HepG2 (cell line): ENCODE measurements at regions not wholly inside any gene's neighbourhood (a gene's known extent, or its start where the extent isn't known, plus 50 kb on each side); places are given as distances from the start of the nearest gene placed in this dataset.

Experiments
- ATAC-seq: fragments of 200-7000 bp; cut with Tn5 transposase; 3 replicates; pipeline ENCODE4 v1.9.1; 2020; ENCODE audit warnings: mild to moderate bottlenecking, moderate library complexity
- BruUV-seq: library from RNA; stranded (reverse); fragments of 400-500 nt; replicated peaks from 2 replicates; lab custom pipeline; 2021; lab: Mats Ljungman, UMichigan
- CTCF ChIA-PET: fragments of 300-600 bp; formaldehyde crosslinking; extraction: SDS; loops from one replicate; lab custom pipeline; 2021; ENCODE audit warnings: low total read pairs, inconsistent platforms, low intra/inter-chr PET ratio; lab: Yijun Ruan, JAX
- POLR2A ChIA-PET: fragments of 350-600 bp; sonication (Branson Sonifier 250); formaldehyde crosslinking; loops from one replicate; lab custom pipeline; 2020; ENCODE audit warnings: antibody characterized with exemption, inconsistent platforms; lab: Yijun Ruan, JAX
- DNase-seq: peaks from one replicate; pipeline ENCODE4 v3.0.0-alpha.2; 2015; ENCODE audit warnings: low spot score
- FAIRE-seq: peaks from 3 replicates; lab custom pipeline; 2011; peaks lifted over from hg19 to GRCh38; lab: Jason Lieb, UNC
- H2AFZ ChIP-seq: one replicate; pipeline ENCODE4 v1.6.1; 2011; ENCODE audit warnings: low read length, inconsistent platforms
- H3K27ac ChIP-seq: fragments of 300-600 bp; 3 replicates; pipeline ENCODE4 v1.8.0; 2011; ENCODE audit warnings: mixed run types, mild to moderate bottlenecking, mixed read lengths, low read length, inconsistent platforms; ENCODE audit not compliant: insufficient read depth; ENCODE audit errors: extremely low read length
- H3K27me3 ChIP-seq, 2 experiments: fragments of 200-600 bp in 1 of 2; 2 replicates in 1 of 2; 3 replicates in 1 of 2; pipeline versions ENCODE4 v1.6.0 to v1.8.0; 2011; ENCODE audit warnings: low read length in 2 of 2, mild to moderate bottlenecking in 2 of 2, moderate library complexity in 2 of 2, inconsistent platforms in 1 of 2; ENCODE audit not compliant: insufficient read depth in 2 of 2, control insufficient read depth in 1 of 2
- H3K36me3 ChIP-seq, 2 experiments: fragments of 200-600 bp in 1 of 2; replicated peaks in 1 of 2; 2 replicates in 1 of 2; 3 replicates in 1 of 2; pipeline versions ENCODE4 v1.5.1 to v1.8.0; 2011; ENCODE audit warnings: low read length in 2 of 2, inconsistent platforms in 1 of 2; ENCODE audit not compliant: insufficient read depth in 2 of 2, control insufficient read depth in 1 of 2
- H3K4me1 ChIP-seq: 2 replicates; pipeline ENCODE4 v1.5.1; 2012; ENCODE audit warnings: low read length, inconsistent platforms; ENCODE audit not compliant: insufficient read depth
- H3K4me2 ChIP-seq: 2 replicates; pipeline ENCODE4 v1.6.0; 2011; ENCODE audit warnings: low read depth, low read length, inconsistent platforms
- H3K4me3 ChIP-seq, 3 experiments: fragments of 200-600 bp in 1 of 3; sonication (generic), shearing (Covaris generic) in 1 of 3; replicated peaks in 1 of 3; 2 replicates each; pipeline ENCODE4 v1.5.1; 2011 to 2016; ENCODE audit warnings: low read length in 3 of 3, inconsistent platforms in 2 of 3, low read depth in 2 of 3, mild to moderate bottlenecking in 2 of 3, control low read depth in 1 of 3, mixed read lengths in 1 of 3; ENCODE audit not compliant: insufficient read depth in 1 of 3
- H3K79me2 ChIP-seq: one replicate; pipeline ENCODE4 v1.6.1; 2011; ENCODE audit warnings: low read length, inconsistent platforms; ENCODE audit not compliant: insufficient read depth
- H3K9ac ChIP-seq: 2 replicates; pipeline ENCODE4 v1.6.0; 2011; ENCODE audit warnings: mild to moderate bottlenecking, low read depth, low read length, inconsistent platforms; ENCODE audit not compliant: insufficient read depth
- H3K9me3 ChIP-seq: 2 replicates; pipeline ENCODE4 v1.5.1; 2012; ENCODE audit warnings: mild to moderate bottlenecking, low read length
- H4K20me1 ChIP-seq: 2 replicates; pipeline ENCODE4 v1.6.0; 2011; ENCODE audit warnings: inconsistent platforms, mild to moderate bottlenecking, low read length, moderate library complexity; ENCODE audit not compliant: insufficient read depth
- ARID5B ChIP-seq: IDR thresholded peaks from 2 replicates; pipeline ENCODE4 v1.4.0; 2020; ENCODE audit warnings: mild to moderate bottlenecking, missing genetic modification reagents
- CHD4 ChIP-seq: fragments of 200-600 bp; sonication (generic); IDR thresholded peaks from 2 replicates; pipeline ENCODE4 v1.7.0; 2017; ENCODE audit warnings: mild to moderate bottlenecking, low read length, borderline replicate concordance
- ERF ChIP-seq: IDR thresholded peaks from 2 replicates; pipeline ENCODE4 v1.6.1; 2018; ENCODE audit warnings: missing biosample characterization, missing genetic modification reagents
- HNRNPK ChIP-seq: fragments of 200-400 bp; formaldehyde crosslinking; IDR thresholded peaks from 2 replicates; pipeline ENCODE4 v1.6.1; 2018; ENCODE audit warnings: low read length, low read depth, moderate library complexity, mild to moderate bottlenecking; ENCODE audit not compliant: poor library complexity, severe bottlenecking
- HOXD1 ChIP-seq: sonication (generic); formaldehyde crosslinking; IDR thresholded peaks from 2 replicates; pipeline ENCODE4 v1.5.0; 2020; ENCODE audit warnings: missing genetic modification reagents
- NFE2 ChIP-seq: sonication (generic); formaldehyde crosslinking; IDR thresholded peaks from 2 replicates; pipeline ENCODE4 v1.4.0; 2020; ENCODE audit warnings: missing genetic modification reagents
- NFE2L1 ChIP-seq: sonication (generic); formaldehyde crosslinking; IDR thresholded peaks from 2 replicates; pipeline ENCODE4 v1.4.0; 2020; ENCODE audit warnings: missing genetic modification reagents, mild to moderate bottlenecking, borderline replicate concordance
- NR2F6 ChIP-seq, 2 experiments: IDR thresholded peaks; 2 replicates each; pipeline ENCODE4 v1.6.1; 2016; ENCODE audit warnings: antibody characterized with exemption in 1 of 2, mild to moderate bottlenecking in 1 of 2
- PCBP2 ChIP-seq: fragments of 200-400 bp; formaldehyde crosslinking; optimal IDR thresholded peaks from 2 replicates; pipeline ENCODE3; 2018; ENCODE audit warnings: low read length, low read depth; ENCODE audit not compliant: poor library complexity, severe bottlenecking
- SKI ChIP-seq: fragments of 450-650 bp; IDR thresholded peaks from one replicate; pipeline ENCODE4 v1.6.1; 2018; ENCODE audit warnings: mild to moderate bottlenecking; ENCODE audit not compliant: partially characterized antibody
- SP1 ChIP-seq, 2 experiments: fragments of 450-650 bp in 1 of 2; sonication (generic) in 1 of 2; formaldehyde crosslinking in 1 of 2; IDR thresholded peaks; 2 replicates each; pipeline versions ENCODE4 v1.4.0 to v1.6.1; 2016 to 2020; ENCODE audit warnings: missing genetic modification reagents in 1 of 2
- TFAP4 ChIP-seq: sonication (generic); IDR thresholded peaks from 2 replicates; pipeline ENCODE4 v1.6.1; 2016; ENCODE audit warnings: low read depth, borderline replicate concordance
- ZBTB10 ChIP-seq: sonication (generic); formaldehyde crosslinking; IDR thresholded peaks from 2 replicates; pipeline ENCODE4 v1.4.0; 2020; ENCODE audit warnings: missing genetic modification reagents, borderline replicate concordance
- ZNF30 ChIP-seq: sonication (generic); formaldehyde crosslinking; IDR thresholded peaks from 2 replicates; pipeline ENCODE4 v1.5.0; 2020; ENCODE audit warnings: mild to moderate bottlenecking, missing genetic modification reagents
- ZNF691 ChIP-seq: sonication (generic); formaldehyde crosslinking; IDR thresholded peaks from 2 replicates; pipeline ENCODE4 v1.4.0; 2020; ENCODE audit warnings: missing genetic modification reagents, low read depth, mild to moderate bottlenecking, borderline replicate concordance
- ZNF839 ChIP-seq: sonication (generic); formaldehyde crosslinking; IDR thresholded peaks from 2 replicates; pipeline ENCODE4 v1.4.0; 2020; ENCODE audit warnings: missing genetic modification reagents, mild to moderate bottlenecking, borderline replicate concordance
- WGBS: methylation state at CpG from one replicate; pipeline ENCODE4 v1.1.6; 2017; ENCODE audit warnings: low lambda C conversion rate; 5-methylcytosine and 5-hydroxymethylcytosine counted together
- in situ Hi-C: cut with HindIII; loops from 2 replicates; pipeline ENCODE4 v1.10.0; 2017; ENCODE audit warnings: low pct_unique_long_range_greater_than_20kb; ENCODE audit not compliant: extremely low pct_ligation_motif_present
- intact Hi-C: fragments of 100-400 bp; cut with micrococcal nuclease; formaldehyde crosslinking; loops from one replicate; pipeline ENCODE4 v1.10.0; 2022; ENCODE audit not compliant: unreplicated experiment

- ATAC-seq (no peak), DNase-seq (no peak), FAIRE-seq (no peak)
- in situ Hi-C loops: no loop called here
- Histone ChIP-seq H3K36me3 (no peaks in the 10 kb centered on the region), H3K27me3 (peaks cover 0 to 8% of the 10 kb centered on the region in 2 experiments; a peak in 2 of 5 replicates), H2AFZ (no peak overlapping the region), H3K27ac (no peak overlapping the region), H3K79me2 (no peaks in the 10 kb centered on the region), H3K4me2 (peak overlapping the region; percentile 73), H3K9me3 (no peaks in the 10 kb centered on the region), H3K9ac (peak overlapping the region; percentile 13; the same call in 1 of the 2 replicates), H3K4me3 (peak overlapping the region in 1 of 3 experiments; percentile 43; a peak in 1 of 6 replicates), H3K4me1 (peaks cover 17% of the 10 kb centered on the region), H4K20me1 (no peaks in the 10 kb centered on the region)
- POLR2A ChIA-PET: no interaction called here
- intact Hi-C loops: no loop called here
- BruUV-seq: no TSS peak
- CTCF ChIA-PET: no interaction called here
- 38% methylated on average over 4 of the region's 4 CpGs for WGBS
- TF ChIP-seq CHD4 (no peak), ZNF691 (no peak), SKI (no peak), HNRNPK (peak; percentile 76), HOXD1 (CRISPR knock-in tag) (no peak), ZNF30 (CRISPR knock-in tag) (no peak), SP1 (IDR thresholded peaks at IDR 0.05) (no peak), SP1 (CRISPR knock-in tag; IDR thresholded peaks at IDR 0.05) (no peak), ZBTB10 (CRISPR knock-in tag) (no peak), ARID5B (no peak), NR2F6 (IDR thresholded peaks at IDR 0.05) (no peak), NR2F6 (CRISPR knock-in tag; IDR thresholded peaks at IDR 0.05) (no peak), ERF (CRISPR knock-in tag) (no peak), PCBP2 (peak; percentile 64), ZNF839 (CRISPR knock-in tag) (no peak), NFE2L1 (CRISPR knock-in tag) (no peak), TFAP4 (no peak), NFE2 (CRISPR knock-in tag) (no peak)
Observed at GRCh38 chr12:115374480-115375185, 690.7 kb upstream of the TBX3 start.
